ENCODE measurements at regions not wholly inside any gene's neighbourhood (a gene's known extent, or its start where the extent isn't known, plus 50 kb on each side); places are given as distances from the start of the nearest gene placed in this dataset.

GRCh38 chr1:88398338-88398737 is 285.7 kb upstream of the PKN2 start:
- Histone ChIP-seq H3K4me1 (ENCODE audit: insufficient read depth, low read length, severe bottlenecking) (no peaks in the 10 kb centered on the region), H3K9ac (ENCODE audit: low read length) (no peak overlapping the region), H2AFZ (ENCODE audit: low read length) (no peak overlapping the region), H3K9me2 (ENCODE audit: low read depth, low read length) (no peaks in the 10 kb centered on the region), H3K36me3 (ENCODE audit: insufficient read depth, low read length) (no peaks in the 10 kb centered on the region), H3F3A (ENCODE audit: insufficient read depth, low read length) (no peaks in the 10 kb centered on the region), H3K27ac (ENCODE audit: low read depth, low read length, poor library complexity, severe bottlenecking) (no peak overlapping the region), H4K20me1 (ENCODE audit: insufficient read depth, low read length) (no peaks in the 10 kb centered on the region), H3K79me2 (ENCODE audit: insufficient read depth, low read length) (no peaks in the 10 kb centered on the region), H3K27me3 (ENCODE audit: insufficient read depth, low read length) (no peaks in the 10 kb centered on the region), H3K9me3 (ENCODE audit: low read length) (no peaks in the 10 kb centered on the region), H3K4me3 (ENCODE audit: low read depth, low read length, poor library complexity, severe bottlenecking) (no peak overlapping the region), H3K4me2 (ENCODE audit: low read length) (no peak overlapping the region)
- TF ChIP-seq EZH2 (IDR thresholded peaks at IDR 0.05; ENCODE audit: borderline replicate concordance, low read length) (no peak), CTCF (IDR thresholded peaks at IDR 0.05; ENCODE audit: low read length) (no peak)

GRCh38 chr1:88399690-88400089 is 284.4 kb upstream of the PKN2 start:
- Histone ChIP-seq H4K20me1 (ENCODE audit: insufficient read depth, low read length) (no peaks in the 10 kb centered on the region), H3K27me3 (ENCODE audit: insufficient read depth, low read length) (no peaks in the 10 kb centered on the region), H3K9ac (ENCODE audit: low read length) (no peak overlapping the region), H2AFZ (ENCODE audit: low read length) (no peak overlapping the region), H3K79me2 (ENCODE audit: insufficient read depth, low read length) (no peaks in the 10 kb centered on the region), H3K4me2 (ENCODE audit: low read length) (no peak overlapping the region), H3K4me3 (ENCODE audit: low read depth, low read length, poor library complexity, severe bottlenecking) (no peak overlapping the region), H3K4me1 (ENCODE audit: insufficient read depth, low read length, severe bottlenecking) (no peaks in the 10 kb centered on the region), H3K9me2 (ENCODE audit: low read depth, low read length) (no peaks in the 10 kb centered on the region), H3K27ac (ENCODE audit: low read depth, low read length, poor library complexity, severe bottlenecking) (no peak overlapping the region), H3K9me3 (ENCODE audit: low read length) (no peaks in the 10 kb centered on the region), H3K36me3 (ENCODE audit: insufficient read depth, low read length) (no peaks in the 10 kb centered on the region), H3F3A (ENCODE audit: insufficient read depth, low read length) (no peaks in the 10 kb centered on the region)
- TF ChIP-seq CTCF (IDR thresholded peaks at IDR 0.05; ENCODE audit: low read length), result no peak

- H3K27me3 ChIP-seq (ENCODE audit: insufficient read depth, low read length), result no peaks in the 10 kb centered on the region
These were observed 282.8 kb upstream of the PKN2 start for GRCh38 chr1:88401313-88401712.

More at GRCh38 chr1:88401313-88401712, 282.8 kb upstream of the PKN2 start:
- no peaks in the 10 kb centered on the region for H3K79me2 ChIP-seq (ENCODE audit: insufficient read depth, low read length)
- no peaks in the 10 kb centered on the region for H3K4me1 ChIP-seq (ENCODE audit: insufficient read depth, low read length, severe bottlenecking)
- H3K27ac ChIP-seq (ENCODE audit: low read depth, low read length, poor library complexity, severe bottlenecking), result no peak overlapping the region
- H4K20me1 ChIP-seq (ENCODE audit: insufficient read depth, low read length), result no peaks in the 10 kb centered on the region
- H3F3A ChIP-seq (ENCODE audit: insufficient read depth, low read length), result no peaks in the 10 kb centered on the region
- H3K36me3 ChIP-seq (ENCODE audit: insufficient read depth, low read length), result no peaks in the 10 kb centered on the region
- no peak overlapping the region for H3K4me2 ChIP-seq (ENCODE audit: low read length)
- H3K4me3 ChIP-seq (ENCODE audit: low read depth, low read length, poor library complexity, severe bottlenecking), result no peak overlapping the region
- TF ChIP-seq CTCF (IDR thresholded peaks at IDR 0.05; ENCODE audit: low read length) (no peak), EZH2 (IDR thresholded peaks at IDR 0.05; ENCODE audit: borderline replicate concordance, low read length) (no peak)
- no peak overlapping the region for H3K9ac ChIP-seq (ENCODE audit: low read length)
- no peaks in the 10 kb centered on the region for H3K9me3 ChIP-seq (ENCODE audit: low read length)
- no peaks in the 10 kb centered on the region for H3K9me2 ChIP-seq (ENCODE audit: low read depth, low read length)
- no peak overlapping the region for H2AFZ ChIP-seq (ENCODE audit: low read length)

Data from OCI-LY1 (cell line).